Gastroesophageal sphincter (tissue), 3 donors: ENCODE measurements at regions not wholly inside any gene's neighbourhood (a gene's known extent, or its start where the extent isn't known, plus 50 kb on each side); places are given as distances from the start of the nearest gene placed in this dataset.

Source experiments
- POLR2AphosphoS5 ChIP-seq: sonication (generic); formaldehyde crosslinking; IDR thresholded peaks from one replicate; pipeline ENCODE4 v1.6.1; 2017; ENCODE audit warnings: antibody characterized with exemption
- TF ChIP-seq, protein P1 (sequence below), 4 experiments: fragments of 200-600 bp in 2 of 4; fragments of 450-650 bp in 2 of 4; sonication (generic) in 1 of 4; IDR thresholded peaks; one replicate each; pipeline ENCODE4 v1.5.1; 2017 to 2019; ENCODE audit warnings: antibody characterized with exemption in 4 of 4, mild to moderate bottlenecking in 2 of 4, moderate library complexity in 2 of 4

GRCh38 chr4:100968046-100968445 lies 379.3 kb downstream of the PPP3CA start:
- TF ChIP-seq, protein P1, sequence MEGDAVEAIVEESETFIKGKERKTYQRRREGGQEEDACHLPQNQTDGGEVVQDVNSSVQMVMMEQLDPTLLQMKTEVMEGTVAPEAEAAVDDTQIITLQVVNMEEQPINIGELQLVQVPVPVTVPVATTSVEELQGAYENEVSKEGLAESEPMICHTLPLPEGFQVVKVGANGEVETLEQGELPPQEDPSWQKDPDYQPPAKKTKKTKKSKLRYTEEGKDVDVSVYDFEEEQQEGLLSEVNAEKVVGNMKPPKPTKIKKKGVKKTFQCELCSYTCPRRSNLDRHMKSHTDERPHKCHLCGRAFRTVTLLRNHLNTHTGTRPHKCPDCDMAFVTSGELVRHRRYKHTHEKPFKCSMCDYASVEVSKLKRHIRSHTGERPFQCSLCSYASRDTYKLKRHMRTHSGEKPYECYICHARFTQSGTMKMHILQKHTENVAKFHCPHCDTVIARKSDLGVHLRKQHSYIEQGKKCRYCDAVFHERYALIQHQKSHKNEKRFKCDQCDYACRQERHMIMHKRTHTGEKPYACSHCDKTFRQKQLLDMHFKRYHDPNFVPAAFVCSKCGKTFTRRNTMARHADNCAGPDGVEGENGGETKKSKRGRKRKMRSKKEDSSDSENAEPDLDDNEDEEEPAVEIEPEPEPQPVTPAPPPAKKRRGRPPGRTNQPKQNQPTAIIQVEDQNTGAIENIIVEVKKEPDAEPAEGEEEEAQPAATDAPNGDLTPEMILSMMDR (IDR thresholded peaks at IDR 0.05): no peak
- no peak for TF ChIP-seq POLR2AphosphoS5
